HG03103 (cell line): ENCODE measurements at regions not wholly inside any gene's neighbourhood (a gene's known extent, or its start where the extent isn't known, plus 50 kb on each side); places are given as distances from the start of the nearest gene placed in this dataset.
"Not testable (repeated sequence)": the region's sequence is repeated elsewhere in the genome, so short reads cannot be mapped to it uniquely, and the experiment has no call there.

Experiments used
- ATAC-seq: cut with Tn5 transposase; IDR thresholded peaks from one replicate; pipeline ENCODE4 v1.9.1; 2021; ENCODE audit warnings: low read depth; ENCODE audit not compliant: unreplicated experiment

GRCh38 chr1:219863816-219864215 lies 64.5 kb downstream of the SLC30A10 start:
- not testable (repeated sequence) for ATAC-seq

DNA sequence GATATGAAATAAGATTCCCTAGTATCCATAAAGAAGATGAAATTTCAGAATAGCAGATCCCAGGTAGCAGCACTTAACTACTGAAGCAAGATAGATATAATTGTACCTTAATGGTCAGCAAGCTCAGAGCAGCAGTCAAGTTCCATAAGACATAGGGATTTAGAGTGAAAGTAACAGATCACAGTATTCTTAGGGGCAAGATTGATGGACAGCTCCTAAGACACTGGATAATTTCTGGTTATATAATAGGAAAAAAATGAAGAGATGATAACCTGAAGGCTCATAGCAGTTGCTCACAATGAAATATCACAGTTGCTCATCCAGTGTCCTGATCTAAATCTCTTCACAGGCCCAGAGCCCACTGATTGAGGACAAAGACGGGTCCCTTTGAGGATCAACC lies 66.0 kb downstream of the SLC30A10 start:
- ATAC-seq: no peak

GRCh38 chr1:219858980-219859379 lies 69.4 kb downstream of the SLC30A10 start:
- no peak for ATAC-seq

- ATAC-seq: no peak
Measured at GRCh38 chr1:219847215-219847855, 81.0 kb downstream of the SLC30A10 start.

DNA sequence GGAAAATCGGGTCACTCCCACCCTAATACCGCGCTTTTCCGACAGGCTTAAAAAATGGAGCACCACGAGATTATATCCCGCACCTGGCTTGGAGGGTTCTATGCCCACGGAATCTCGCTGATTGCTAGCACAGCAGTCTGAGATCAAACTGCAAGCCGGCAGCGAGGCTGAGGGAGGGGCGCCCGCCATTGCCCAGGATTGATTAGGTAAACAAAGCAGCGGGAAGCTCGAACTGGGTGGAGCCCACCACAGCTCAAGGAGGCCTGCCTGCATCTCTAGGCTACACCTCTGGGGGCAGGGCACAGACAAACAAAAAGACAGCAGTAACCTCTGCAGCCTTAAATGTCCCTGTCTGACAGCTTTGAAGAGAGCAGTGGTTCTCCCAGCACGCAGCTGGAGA lies 88.8 kb downstream of the SLC30A10 start:
- not testable (repeated sequence) for ATAC-seq

DNA sequence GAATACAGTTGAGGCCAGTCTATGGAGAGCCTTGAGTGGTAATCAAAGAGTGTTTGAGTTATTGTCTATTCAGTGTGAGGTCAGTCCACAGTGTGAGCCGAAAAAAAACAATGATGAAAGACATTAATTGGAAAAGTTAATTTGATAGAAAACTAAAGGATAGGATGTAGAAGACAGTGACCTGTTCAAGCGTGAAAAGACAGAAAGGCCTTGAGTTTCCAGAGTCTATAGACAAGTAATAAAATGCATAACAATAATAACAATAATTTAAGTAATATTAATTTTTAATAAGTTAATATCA lies 90.4 kb downstream of the SLC30A10 start:
- no peak for ATAC-seq

GRCh38 chr1:219837274-219837993 lies 90.9 kb downstream of the SLC30A10 start:
- ATAC-seq: peak; percentile 52

GRCh38 chr1:219834314-219834917 lies 93.9 kb downstream of the SLC30A10 start:
- no peak for ATAC-seq

DNA sequence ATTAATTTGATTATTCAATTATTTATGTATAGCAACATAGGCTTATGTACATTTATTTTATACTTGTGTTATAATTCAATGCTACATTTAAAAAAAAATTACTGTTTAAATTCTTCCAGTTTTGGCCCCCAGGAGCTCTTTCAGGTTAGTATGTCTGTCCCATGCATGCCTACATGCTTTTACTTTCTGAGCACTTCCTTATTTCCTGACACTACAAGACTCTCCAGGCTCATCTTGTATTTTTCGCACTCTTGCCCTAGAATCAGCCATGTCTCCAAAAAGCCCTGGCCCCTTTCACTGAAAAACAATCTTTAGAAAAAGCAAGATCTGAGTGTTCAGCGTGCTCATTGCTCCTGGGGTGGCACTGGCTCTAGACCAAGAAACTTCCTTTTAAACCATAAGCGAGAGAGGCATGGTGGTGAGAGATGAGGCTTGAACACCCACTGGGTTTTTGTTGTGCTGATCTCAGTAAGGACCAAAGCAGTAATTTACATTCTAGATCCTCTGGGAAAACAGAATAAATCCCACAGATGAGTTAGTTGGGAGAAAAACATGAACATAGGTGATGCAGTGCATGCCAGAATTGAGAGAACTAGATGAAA lies 95.0 kb downstream of the SLC30A10 start:
- ATAC-seq: no peak

DNA sequence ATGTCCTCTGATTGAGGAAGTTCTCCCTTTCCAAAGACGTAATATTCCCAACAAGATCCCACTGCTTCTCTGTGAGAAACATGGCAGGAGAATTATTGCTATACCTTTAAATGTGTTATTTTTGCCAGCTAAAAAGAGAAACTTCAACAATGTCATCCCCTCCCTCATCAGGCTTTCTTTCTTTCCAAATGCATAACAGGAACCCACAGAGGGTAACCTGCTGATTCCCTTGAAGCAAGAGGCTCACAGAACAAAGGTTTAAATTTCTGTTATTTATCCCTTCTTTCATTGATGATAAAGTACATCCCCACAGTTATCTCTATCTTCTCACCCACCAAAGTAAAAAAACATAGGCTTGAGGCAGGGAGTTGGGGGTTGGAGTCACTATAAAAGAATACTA lies 102.1 kb downstream of the SLC30A10 start:
- ATAC-seq: no peak

DNA sequence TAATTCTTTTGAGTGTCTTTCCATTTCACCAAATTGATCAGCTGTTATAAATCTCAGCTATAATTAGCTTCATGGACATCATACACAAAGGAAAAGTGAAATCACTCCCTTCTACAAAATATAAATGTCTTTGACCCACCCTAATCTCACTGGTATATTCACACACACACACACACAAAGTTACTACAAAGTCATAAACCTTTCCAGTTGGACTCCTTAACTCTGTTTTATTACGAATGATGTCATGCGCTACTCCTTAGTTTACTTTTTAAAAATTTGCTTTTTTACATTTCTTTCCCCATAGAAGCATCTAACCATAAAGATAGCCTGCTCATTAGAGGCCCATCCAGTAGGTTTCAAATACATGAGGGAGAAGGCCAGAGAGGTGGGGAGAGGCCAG lies 103.0 kb downstream of the SLC30A10 start:
- ATAC-seq: no peak

DNA sequence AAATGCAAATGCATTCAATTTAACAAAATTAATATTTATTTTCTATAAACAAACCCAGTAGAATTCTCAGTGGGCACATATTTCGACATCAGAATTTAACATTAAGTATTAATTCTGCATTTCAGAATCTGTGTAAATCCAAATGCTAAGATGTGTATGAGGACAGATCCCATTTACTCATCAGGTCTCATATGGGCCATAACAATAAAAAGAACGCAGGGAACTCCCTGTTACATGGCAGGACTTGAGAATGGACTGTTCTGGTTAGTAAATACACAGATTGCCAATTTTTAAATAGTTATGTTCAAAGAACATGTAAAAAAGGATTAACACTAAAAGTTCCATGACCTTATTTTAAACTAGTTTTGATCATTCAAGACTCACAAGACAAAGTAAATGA lies 104.0 kb downstream of the SLC30A10 start:
- no peak for ATAC-seq

- ATAC-seq: no peak
Measured at GRCh38 chr1:219820551-219820950, 107.8 kb downstream of the SLC30A10 start.

DNA sequence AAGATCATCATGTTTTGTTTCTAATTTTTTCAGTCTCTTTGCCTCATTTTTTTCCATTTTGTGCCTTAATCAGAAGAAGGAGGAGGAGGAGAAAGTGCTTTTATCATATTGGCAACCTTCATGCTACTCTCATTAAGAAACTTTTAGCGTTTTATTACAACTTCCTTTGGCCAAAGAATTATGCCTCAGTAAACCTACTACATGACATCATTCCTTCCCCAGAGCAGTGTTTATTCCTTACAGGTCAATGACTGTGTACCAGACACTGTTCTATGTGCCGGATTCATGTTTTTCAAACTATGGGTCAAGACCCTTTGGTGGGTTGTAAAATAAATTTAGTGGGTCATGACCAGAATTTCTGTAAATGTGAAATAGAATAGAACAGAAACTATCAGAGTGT lies 110.4 kb downstream of the SLC30A10 start:
- no peak for ATAC-seq

GRCh38 chr1:219813294-219813693 lies 115.1 kb downstream of the SLC30A10 start:
- no peak for ATAC-seq

GRCh38 chr1:219812491-219813203 lies 115.7 kb downstream of the SLC30A10 start:
- peak; percentile 95 for ATAC-seq

DNA sequence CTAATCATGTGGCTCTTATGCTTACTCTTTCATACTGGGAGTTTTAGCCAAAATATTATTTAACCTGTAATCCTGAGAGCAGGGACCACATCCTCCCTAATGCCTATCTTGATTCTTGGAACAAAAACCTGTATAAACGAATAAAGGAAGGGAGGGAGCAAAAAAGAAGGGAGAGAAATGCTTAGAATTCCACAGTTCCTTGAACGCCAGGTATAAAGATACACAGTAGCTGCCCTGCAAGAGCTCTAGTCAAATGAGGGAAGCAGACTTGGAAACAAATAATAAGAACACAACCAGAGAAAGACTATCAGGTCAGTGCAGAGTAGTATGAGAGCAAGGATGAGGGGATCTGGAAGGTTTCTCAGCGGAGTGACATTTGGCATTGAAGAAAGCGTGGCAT lies 116.3 kb downstream of the SLC30A10 start:
- no peak for ATAC-seq

DNA sequence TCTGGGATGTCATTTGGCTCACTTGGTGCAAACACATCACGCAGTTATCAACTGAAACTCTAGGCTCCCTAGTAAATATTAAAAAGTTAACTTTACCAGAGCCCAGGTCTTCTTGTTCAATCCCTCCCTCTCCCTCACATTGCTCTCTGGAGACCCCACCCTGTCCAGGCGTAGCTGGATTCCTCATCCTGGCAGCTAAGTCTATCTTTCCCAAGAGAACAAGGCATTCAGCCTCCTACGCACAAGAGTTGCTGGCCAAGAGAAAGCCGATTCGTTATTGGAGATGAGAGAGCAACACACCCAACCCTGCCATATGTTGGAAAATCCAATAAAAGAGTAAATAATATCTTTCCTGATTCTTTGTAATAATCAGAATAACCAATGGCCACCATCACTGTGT lies 117.9 kb downstream of the SLC30A10 start:
- no peak for ATAC-seq

GRCh38 chr1:219808790-219809189 lies 119.6 kb downstream of the SLC30A10 start:
- ATAC-seq: no peak

GRCh38 chr1:219806642-219807041 lies 121.7 kb downstream of the SLC30A10 start:
- ATAC-seq: no peak

DNA sequence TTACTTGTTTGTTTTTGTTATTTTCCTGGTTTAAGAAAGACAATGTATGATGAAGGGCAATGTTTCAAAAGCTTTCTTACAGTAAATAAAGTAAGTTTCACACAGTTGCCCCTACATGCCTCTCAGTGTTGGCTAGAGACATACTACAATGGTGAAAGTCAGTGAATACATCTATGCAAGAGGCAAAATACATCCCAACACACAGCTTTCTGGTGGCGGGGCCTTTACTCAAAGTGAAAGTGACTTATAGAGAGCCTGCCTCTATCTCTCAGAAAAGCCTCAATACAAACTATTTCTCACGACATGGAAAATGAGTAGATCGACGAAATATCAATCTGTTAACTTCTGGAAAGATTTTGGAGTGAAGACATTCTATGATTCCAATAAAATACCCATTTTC lies 122.3 kb downstream of the SLC30A10 start:
- ATAC-seq: peak; percentile 53
